SK-N-SH (cell line): ENCODE measurements at regions not wholly inside any gene's neighbourhood (a gene's known extent, or its start where the extent isn't known, plus 50 kb on each side); places are given as distances from the start of the nearest gene placed in this dataset.

ENCODE experiments used
- CTCF ChIP-seq: fragments of 200-600 bp; sonication (generic); IDR thresholded peaks from 2 replicates; pipeline ENCODE4 v1.6.1; 2017; ENCODE audit warnings: antibody characterized with exemption, mild to moderate bottlenecking, moderate library complexity
- FOXJ3 ChIP-seq: sonication (generic); formaldehyde crosslinking; IDR thresholded peaks from 2 replicates; pipeline ENCODE4 v1.5.1; 2020; ENCODE audit warnings: mild to moderate bottlenecking, missing genetic modification reagents
- FOXM1 ChIP-seq: IDR thresholded peaks from 2 replicates; pipeline ENCODE4 v1.4.0; 2012; ENCODE audit warnings: low read depth, mild to moderate bottlenecking
- IRF3 ChIP-seq: fragments of 150-350 bp; IDR thresholded peaks from 2 replicates; pipeline ENCODE4 v1.6.1; 2016; ENCODE audit warnings: mild to moderate bottlenecking, low read depth, low read length
- JUND ChIP-seq: IDR thresholded peaks from 2 replicates; pipeline ENCODE4 v1.4.0; 2012
- POLR2AphosphoS5 ChIP-seq: IDR thresholded peaks from 2 replicates; pipeline ENCODE4 v1.6.1; 2012; ENCODE audit warnings: low read depth, low read length
- REST ChIP-seq: IDR thresholded peaks from 2 replicates; pipeline ENCODE4 v1.6.1; 2012; ENCODE audit warnings: mild to moderate bottlenecking, low read depth, low read length, moderate library complexity
- TAF1 ChIP-seq: IDR thresholded peaks from 2 replicates; pipeline ENCODE4 v1.6.1; 2012; ENCODE audit warnings: low read depth, mild to moderate bottlenecking, low read length, moderate library complexity, borderline replicate concordance
- USF2 ChIP-seq: fragments of 150-350 bp; IDR thresholded peaks from 2 replicates; pipeline ENCODE4 v1.6.1; 2017; ENCODE audit warnings: antibody characterized with exemption, low read length, low read depth, borderline replicate concordance
- ZBTB33 ChIP-seq: IDR thresholded peaks from 2 replicates; pipeline ENCODE4 v1.4.0; 2012; ENCODE audit warnings: low read depth, borderline replicate concordance

GRCh38 chr20:58011106-58011946, 217.1 kb downstream of the ANKRD60 start:
- TF ChIP-seq CTCF (no peak), POLR2AphosphoS5 (no peak), JUND (no peak), IRF3 (no peak), REST (no peak), FOXJ3 (CRISPR knock-in tag) (no peak), FOXM1 (no peak), USF2 (no peak), TAF1 (no peak), ZBTB33 (no peak)
